GM19035 (cell line): ENCODE measurements at regions not wholly inside any gene's neighbourhood (a gene's known extent, or its start where the extent isn't known, plus 50 kb on each side); places are given as distances from the start of the nearest gene placed in this dataset.
"Not testable (repeated sequence)": the region's sequence is repeated elsewhere in the genome, so short reads cannot be mapped to it uniquely, and the experiment has no call there.

Experiments
- ATAC-seq: cut with Tn5 transposase; IDR thresholded peaks from one replicate; pipeline ENCODE4 v1.9.1; 2021; ENCODE audit not compliant: unreplicated experiment

GRCh38 chr1:221863635-221864034 lies 121.7 kb upstream of the DUSP10 start:
- ATAC-seq, result no peak

- ATAC-seq, result no peak
Measured at GRCh38 chr1:221862971-221863370, 121.1 kb upstream of the DUSP10 start.

DNA sequence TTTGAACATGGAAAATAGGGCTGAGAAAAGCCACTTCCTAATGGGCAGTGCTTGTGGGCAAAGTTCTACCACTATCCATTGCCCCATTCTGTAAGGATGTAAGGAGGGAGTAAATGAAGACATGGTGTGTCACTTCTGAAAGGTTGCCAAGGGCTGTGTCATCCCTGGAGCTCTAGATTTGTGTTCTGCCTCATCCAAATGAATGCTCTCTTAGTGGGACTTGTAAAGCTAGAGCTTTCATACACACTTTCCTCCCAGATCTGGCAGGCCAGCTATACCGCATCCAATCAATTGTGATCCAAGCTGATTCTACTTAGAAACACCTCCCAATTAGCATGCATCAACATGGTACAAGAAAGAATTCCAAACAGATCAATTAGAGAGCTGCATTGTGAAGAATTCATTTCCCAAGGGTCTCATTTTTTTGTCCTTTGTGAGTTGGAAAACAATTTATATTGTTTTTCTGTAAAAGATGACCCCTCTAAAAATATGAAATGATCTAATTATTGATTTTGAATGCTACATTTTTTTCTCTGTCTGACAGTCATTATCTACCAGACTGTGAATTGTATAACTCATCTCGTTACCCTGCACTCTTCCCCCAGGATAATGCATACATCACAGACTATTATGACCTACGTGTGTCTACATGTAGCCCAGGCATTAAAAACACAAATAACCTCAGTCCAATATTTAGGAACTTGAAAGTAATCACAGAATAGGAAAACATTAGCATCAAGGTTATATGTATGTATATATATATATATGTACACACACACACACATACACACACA lies 117.1 kb upstream of the DUSP10 start:
- no peak for ATAC-seq

GRCh38 chr1:221857094-221857444 lies 115.2 kb upstream of the DUSP10 start:
- ATAC-seq, result not testable (repeated sequence)

GRCh38 chr1:221856228-221857093 lies 114.6 kb upstream of the DUSP10 start:
- no peak for ATAC-seq

- no peak for ATAC-seq
Measured at GRCh38 chr1:221855156-221855555, 113.3 kb upstream of the DUSP10 start.

DNA sequence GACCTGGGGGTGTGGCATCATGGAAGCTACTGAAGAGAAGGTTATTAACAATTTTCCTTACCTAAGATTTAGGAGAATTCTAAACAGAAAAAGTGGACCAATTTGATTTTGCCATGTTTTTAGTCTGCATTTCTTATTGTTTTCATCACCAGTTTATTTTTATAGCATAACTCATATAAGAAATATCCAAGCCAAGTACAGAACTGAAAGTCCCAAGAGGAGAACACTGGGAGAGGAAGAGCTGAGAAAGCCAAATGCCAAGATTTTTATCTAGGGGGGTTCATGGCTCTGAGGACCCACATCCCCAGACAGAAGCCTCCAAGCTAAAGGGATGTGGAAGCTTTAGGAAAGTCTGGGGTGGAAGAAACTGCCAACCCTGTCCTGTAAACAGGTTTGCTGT lies 109.4 kb upstream of the DUSP10 start:
- ATAC-seq, result no peak

DNA sequence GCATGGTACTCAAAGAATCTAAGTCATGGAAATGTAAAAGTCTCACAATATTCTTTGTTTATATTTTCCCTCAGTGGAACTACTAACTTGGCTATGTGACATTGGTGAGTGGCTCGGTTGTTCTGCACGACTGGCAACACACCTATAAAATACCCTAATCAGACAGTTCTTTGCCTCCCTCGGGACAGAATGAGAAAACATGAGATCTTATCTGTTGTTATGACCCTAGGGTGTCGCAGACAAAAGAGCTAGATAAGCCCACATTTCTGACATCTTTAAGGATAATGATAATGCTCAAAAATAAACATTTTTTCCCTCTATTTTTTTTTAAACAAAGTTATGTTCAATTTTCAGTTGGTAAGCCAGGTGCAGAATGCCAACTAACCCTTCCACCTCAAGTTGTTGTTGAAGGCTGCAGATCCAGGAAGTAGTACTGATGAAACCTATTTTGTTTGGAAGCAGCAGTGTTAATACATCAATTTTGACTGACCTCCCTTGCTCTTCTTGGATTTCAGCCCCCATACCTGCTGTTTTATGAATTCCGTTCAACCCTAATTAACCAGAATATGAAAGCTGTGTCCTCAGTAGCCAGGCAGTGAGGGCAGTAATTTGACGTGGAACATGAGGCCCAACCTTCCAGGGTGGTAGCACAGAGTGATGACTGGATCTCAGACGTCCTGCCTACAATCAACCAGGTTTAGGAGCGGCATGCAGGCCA lies 108.7 kb upstream of the DUSP10 start:
- no peak for ATAC-seq

DNA sequence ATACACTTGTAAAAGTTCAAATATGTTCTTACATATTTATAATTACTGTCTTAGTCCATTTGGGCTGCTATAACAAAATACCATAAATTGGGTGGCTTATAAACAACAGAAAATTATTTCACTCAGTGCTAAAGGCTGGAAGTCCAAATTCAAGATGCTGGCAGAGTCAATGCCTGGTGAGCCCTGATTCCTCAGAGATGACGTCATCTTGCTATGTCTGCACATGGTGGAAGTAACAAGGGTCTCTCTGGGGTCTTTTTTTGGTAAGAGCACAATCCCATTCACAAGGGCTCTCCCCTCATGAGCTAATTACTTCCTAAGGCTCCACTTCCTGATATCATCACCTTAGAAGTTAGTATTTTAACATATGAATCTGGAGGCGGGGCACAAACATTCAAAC lies 108.0 kb upstream of the DUSP10 start:
- no peak for ATAC-seq

DNA sequence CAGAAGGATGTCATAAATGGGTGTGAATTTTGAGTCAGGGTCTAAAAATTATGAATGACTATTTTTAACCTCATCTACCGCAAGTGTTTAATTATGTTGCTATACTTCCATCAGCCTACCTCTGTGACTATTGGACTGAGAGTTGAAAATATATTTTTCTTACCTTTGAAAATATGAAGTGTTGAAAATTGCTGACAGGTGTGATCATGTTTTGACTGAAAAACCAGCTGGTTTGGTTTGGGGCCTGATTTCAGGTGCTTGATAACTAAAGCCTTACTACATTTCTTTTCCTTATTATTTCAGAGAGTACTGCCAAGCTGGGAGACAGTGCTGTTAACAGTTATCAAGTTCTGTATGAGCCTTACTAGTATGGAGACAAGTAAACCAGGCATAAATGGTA lies 107.2 kb upstream of the DUSP10 start:
- ATAC-seq, result no peak

DNA sequence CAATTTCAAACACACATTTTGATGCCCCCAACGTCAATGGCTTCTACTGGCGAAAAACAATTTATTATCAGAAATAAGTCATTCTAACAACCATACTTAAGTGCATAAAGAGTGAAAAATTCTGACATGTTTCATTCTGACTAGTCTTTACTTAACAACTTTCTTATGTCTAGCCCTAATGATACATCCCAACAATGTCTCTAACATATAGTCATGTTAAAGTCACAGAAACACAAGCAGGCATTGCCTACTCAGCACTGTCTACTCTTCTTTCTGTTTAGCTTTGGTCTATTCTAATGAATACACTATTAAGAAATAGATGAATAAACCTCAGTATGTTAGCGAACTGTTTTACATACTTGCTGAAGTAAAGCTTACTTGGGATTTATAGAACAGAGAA lies 105.8 kb upstream of the DUSP10 start:
- no peak for ATAC-seq

- no peak for ATAC-seq
Measured at GRCh38 chr1:221845650-221846371, 103.9 kb upstream of the DUSP10 start.

DNA sequence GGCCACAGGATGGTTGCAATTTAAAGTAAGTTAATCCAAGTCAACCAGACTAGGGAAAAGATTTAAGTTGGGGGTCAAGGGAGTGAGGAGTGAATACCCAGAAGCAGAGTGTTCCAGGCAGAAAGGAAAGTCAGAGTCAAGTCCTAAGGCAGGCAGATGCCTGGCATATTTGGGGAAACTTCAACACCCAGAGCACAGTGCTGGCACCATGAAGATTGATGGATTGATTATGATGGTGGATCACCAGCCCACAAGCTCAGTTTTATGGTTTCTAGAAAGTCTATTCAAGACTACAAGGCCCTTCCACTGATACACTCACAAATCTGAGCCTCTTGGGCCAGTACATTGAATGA lies 100.1 kb upstream of the DUSP10 start:
- ATAC-seq, result no peak

DNA sequence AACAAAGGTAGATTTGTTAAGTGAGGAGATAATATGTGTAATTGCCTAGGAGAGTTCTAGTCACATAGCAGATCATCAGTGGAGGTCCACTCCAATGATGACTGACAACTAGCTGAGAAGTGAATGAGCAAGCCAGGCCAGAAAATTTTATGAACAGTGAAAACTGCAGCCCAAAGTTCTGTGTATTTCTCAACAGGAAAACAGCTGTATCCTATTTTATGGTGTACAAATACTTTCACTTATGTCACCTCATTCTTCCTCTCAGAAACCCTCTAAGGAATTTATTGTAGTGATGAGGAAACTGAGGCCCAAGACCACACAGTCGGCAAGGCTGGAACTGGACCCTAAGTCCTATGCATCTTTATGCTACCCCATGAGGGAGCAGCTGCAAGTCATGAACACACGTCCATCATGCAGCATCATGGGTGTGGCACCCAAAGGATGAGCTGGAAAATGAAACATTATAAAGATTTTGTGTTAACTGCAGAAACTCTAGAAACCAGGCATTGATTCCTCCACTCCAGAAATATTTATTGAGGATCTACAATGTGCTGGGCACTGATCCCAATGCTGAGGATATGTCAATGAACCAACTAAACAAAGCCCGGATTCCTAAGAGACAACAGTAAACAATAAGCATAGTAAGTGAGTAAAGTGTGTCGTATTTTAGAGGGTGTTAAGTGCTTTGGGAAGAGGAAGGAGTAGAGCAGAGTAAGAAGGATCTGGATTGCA lies 99.5 kb upstream of the DUSP10 start:
- ATAC-seq, result no peak

- ATAC-seq, result no peak
Measured at GRCh38 chr1:221840511-221841243, 98.8 kb upstream of the DUSP10 start.

- ATAC-seq, result peak; percentile 90
Measured at GRCh38 chr1:221839782-221840395, 98.0 kb upstream of the DUSP10 start.

- ATAC-seq, result peak; percentile 37
Measured at GRCh38 chr1:221839321-221839720, 97.4 kb upstream of the DUSP10 start.

DNA sequence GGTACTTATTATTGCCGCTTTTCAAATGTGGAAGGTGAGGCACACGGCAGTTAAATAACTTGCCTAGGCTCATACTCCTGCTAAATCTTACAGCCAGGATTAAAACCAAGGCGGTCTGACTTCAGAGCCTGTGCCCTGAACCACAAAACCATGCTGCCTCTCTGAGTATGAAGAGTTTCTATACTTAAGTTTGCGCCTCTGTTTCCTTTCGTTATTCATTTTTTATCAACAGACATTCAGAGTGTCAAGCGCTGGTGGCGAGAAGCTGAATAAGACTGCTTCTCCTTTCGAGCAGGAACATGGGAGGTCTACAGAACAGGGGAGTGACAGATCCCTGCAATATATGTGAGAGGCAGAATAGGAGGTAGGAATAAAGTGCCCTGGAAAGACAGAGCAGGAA lies 96.0 kb upstream of the DUSP10 start:
- ATAC-seq, result no peak
